Erythroblast (primary cell): ENCODE measurements at regions not wholly inside any gene's neighbourhood (a gene's known extent, or its start where the extent isn't known, plus 50 kb on each side); places are given as distances from the start of the nearest gene placed in this dataset.

ENCODE experiments used
- GATA1 ChIP-seq: IDR thresholded peaks from 2 replicates; pipeline ENCODE4 v1.6.1; 2011; ENCODE audit warnings: low read depth, mild to moderate bottlenecking, control low read depth, low read length, moderate library complexity
- POLR2A ChIP-seq: IDR thresholded peaks from 2 replicates; pipeline ENCODE4 v1.6.1; 2011; ENCODE audit warnings: mild to moderate bottlenecking, low read length

GRCh38 chr2:15058721-15059157 lies 426.2 kb downstream of the LRATD1 start:
- TF ChIP-seq POLR2A (no peak), GATA1 (no peak)
